ENCODE measurements at regions not wholly inside any gene's neighbourhood (a gene's known extent, or its start where the extent isn't known, plus 50 kb on each side); places are given as distances from the start of the nearest gene placed in this dataset.

GRCh38 chr10:89867964-89868363 is 166.6 kb downstream of the KIF20B start:
- no peaks in the 10 kb centered on the region for H3K9me3 Mint-ChIP-seq
- H3K27ac Mint-ChIP-seq = no peak overlapping the region
- no peaks in the 10 kb centered on the region for H3K4me1 Mint-ChIP-seq
- peaks cover 15% of the 10 kb centered on the region for H3K27me3 Mint-ChIP-seq
- no peak for ATAC-seq (replicated peaks)
- H3K36me3 Mint-ChIP-seq (ENCODE audit: low read depth) = no peaks in the 10 kb centered on the region
- no peak overlapping the region for H3K4me3 Mint-ChIP-seq

DNA sequence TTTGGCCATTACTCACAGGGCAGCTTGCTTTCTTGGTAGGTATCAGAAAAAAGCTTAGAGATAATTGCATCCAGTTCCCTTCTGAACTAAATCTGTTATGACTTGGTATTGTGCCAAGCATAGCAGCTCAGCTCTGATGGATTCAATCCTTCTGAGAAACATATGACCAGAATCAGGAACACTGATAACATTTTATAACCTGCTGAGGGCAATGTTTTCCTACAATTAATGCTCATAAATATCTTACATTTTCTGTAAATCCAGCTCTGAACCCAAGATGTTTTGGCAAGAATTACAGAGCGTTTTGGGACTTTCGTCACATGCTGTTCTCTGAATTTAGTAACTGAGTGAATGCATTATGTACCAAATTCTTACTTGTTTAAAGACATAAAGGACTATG is 167.8 kb downstream of the KIF20B start:
- H3K36me3 Mint-ChIP-seq (ENCODE audit: low read depth) = no peaks in the 10 kb centered on the region

GRCh38 chr10:89869592-89870156 is 168.3 kb downstream of the KIF20B start:
- ATAC-seq (replicated peaks) = no peak
- no peak overlapping the region for H3K27ac Mint-ChIP-seq
- no peaks in the 10 kb centered on the region for H3K36me3 Mint-ChIP-seq (ENCODE audit: low read depth)
- H3K27me3 Mint-ChIP-seq = peaks cover 15% of the 10 kb centered on the region
- H3K4me1 Mint-ChIP-seq = no peaks in the 10 kb centered on the region
- no peak overlapping the region for H3K4me3 Mint-ChIP-seq
- no peaks in the 10 kb centered on the region for H3K9me3 Mint-ChIP-seq

More for the DNA sequence above, 167.8 kb downstream of the KIF20B start:
- no peak for ATAC-seq (replicated peaks)
- Mint-ChIP-seq H3K4me3 (no peak overlapping the region), H3K27me3 (peaks cover 15% of the 10 kb centered on the region), H3K9me3 (no peaks in the 10 kb centered on the region), H3K27ac (no peak overlapping the region), H3K4me1 (no peaks in the 10 kb centered on the region)

DNA sequence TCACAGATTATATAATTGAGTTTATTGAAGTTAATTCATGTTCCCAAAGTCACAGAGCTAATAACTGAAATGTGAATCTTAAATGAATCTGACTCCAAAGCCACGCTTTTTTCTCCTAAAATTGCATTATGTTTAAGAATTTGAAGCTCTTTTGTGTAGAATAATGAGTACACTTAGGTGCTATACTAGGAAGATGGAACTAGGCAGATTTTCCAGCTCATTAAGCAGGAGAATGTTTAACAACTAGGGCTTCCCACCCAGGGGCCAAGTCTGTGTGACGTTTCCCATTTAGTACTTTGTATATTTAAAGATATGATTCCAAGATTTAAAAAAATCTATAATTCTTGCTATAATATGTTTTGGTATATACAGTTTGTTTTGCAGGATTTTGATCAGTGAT is 169.5 kb downstream of the KIF20B start:
- Mint-ChIP-seq H3K27me3 (peaks cover 15% of the 10 kb centered on the region), H3K36me3 (ENCODE audit: low read depth) (no peaks in the 10 kb centered on the region), H3K27ac (no peak overlapping the region), H3K4me3 (no peak overlapping the region), H3K4me1 (no peaks in the 10 kb centered on the region), H3K9me3 (no peaks in the 10 kb centered on the region)
- ATAC-seq (replicated peaks) = no peak

GRCh38 chr10:89873055-89873454 is 171.7 kb downstream of the KIF20B start:
- no peak for ATAC-seq (replicated peaks)
- H3K9me3 Mint-ChIP-seq = no peaks in the 10 kb centered on the region
- no peak overlapping the region for H3K27ac Mint-ChIP-seq
- no peaks in the 10 kb centered on the region for H3K36me3 Mint-ChIP-seq (ENCODE audit: low read depth)
- no peak overlapping the region for H3K4me3 Mint-ChIP-seq
- peaks cover 15% of the 10 kb centered on the region for H3K27me3 Mint-ChIP-seq
- no peaks in the 10 kb centered on the region for H3K4me1 Mint-ChIP-seq

- Mint-ChIP-seq H3K4me1 (no peaks in the 10 kb centered on the region), H3K36me3 (ENCODE audit: low read depth) (no peaks in the 10 kb centered on the region), H3K9me3 (no peaks in the 10 kb centered on the region), H3K4me3 (no peak overlapping the region), H3K27me3 (peaks cover 7% of the 10 kb centered on the region), H3K27ac (no peak overlapping the region)
- ATAC-seq (replicated peaks) = no peak
These were observed 174.2 kb downstream of the KIF20B start for GRCh38 chr10:89875557-89875956.

DNA sequence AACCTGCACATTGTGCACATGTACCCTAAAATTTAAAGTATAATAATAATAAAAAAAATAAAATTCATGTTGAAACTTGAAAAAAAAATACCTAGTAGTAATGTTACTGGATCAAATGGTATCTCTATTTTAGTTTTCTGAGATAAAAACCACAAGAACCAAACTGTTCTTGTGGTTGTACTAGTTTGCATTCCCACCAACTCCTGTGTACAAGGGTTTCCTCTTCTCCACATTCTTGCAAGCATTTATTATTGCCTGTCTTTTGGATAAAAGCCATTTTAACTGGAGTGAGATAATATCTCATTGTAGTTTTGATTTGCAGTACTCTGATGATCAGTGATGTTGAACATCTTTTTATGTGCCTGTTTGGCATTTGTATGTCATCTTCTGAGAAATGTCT is 177.7 kb downstream of the KIF20B start:
- no peaks in the 10 kb centered on the region for H3K36me3 Mint-ChIP-seq (ENCODE audit: low read depth)
- no peak for ATAC-seq (replicated peaks)
- H3K27me3 Mint-ChIP-seq = peaks cover 9% of the 10 kb centered on the region
- no peak overlapping the region for H3K4me3 Mint-ChIP-seq
- H3K9me3 Mint-ChIP-seq = peaks cover 5% of the 10 kb centered on the region
- H3K4me1 Mint-ChIP-seq = no peaks in the 10 kb centered on the region
- H3K27ac Mint-ChIP-seq = no peak overlapping the region

- Mint-ChIP-seq H3K27ac (no peak overlapping the region), H3K36me3 (ENCODE audit: low read depth) (no peaks in the 10 kb centered on the region), H3K4me3 (no peak overlapping the region), H3K9me3 (no peaks in the 10 kb centered on the region), H3K27me3 (peaks cover 8% of the 10 kb centered on the region), H3K4me1 (no peaks in the 10 kb centered on the region)
- ATAC-seq (replicated peaks) = no peak
These were observed 186.0 kb downstream of the KIF20B start for GRCh38 chr10:89887406-89887805.

DNA sequence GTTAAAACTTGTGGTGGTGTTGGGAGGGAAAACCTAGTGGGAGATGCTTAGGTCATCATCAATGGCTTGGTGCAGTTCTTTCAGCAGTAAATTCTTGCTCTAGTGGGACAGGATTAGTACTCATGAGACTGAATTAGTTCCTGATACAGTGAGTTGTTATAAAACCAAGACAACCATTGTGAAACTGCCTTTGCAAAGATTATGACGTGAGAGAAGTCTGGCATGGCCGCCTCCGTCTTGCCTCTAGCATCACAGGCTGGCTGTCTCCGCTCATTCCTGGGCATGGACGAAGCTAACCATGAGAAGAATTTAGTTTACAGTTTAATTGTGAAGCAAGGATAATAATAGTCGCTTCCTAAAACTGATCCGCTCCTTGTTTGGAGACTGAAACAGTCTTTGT is 186.4 kb downstream of the KIF20B start:
- peaks cover 5% of the 10 kb centered on the region for H3K27me3 Mint-ChIP-seq
- H3K27ac Mint-ChIP-seq = no peak overlapping the region
- H3K36me3 Mint-ChIP-seq (ENCODE audit: low read depth) = no peaks in the 10 kb centered on the region
- ATAC-seq (replicated peaks) = no peak
- no peaks in the 10 kb centered on the region for H3K4me1 Mint-ChIP-seq
- H3K9me3 Mint-ChIP-seq = no peaks in the 10 kb centered on the region
- no peak overlapping the region for H3K4me3 Mint-ChIP-seq

DNA sequence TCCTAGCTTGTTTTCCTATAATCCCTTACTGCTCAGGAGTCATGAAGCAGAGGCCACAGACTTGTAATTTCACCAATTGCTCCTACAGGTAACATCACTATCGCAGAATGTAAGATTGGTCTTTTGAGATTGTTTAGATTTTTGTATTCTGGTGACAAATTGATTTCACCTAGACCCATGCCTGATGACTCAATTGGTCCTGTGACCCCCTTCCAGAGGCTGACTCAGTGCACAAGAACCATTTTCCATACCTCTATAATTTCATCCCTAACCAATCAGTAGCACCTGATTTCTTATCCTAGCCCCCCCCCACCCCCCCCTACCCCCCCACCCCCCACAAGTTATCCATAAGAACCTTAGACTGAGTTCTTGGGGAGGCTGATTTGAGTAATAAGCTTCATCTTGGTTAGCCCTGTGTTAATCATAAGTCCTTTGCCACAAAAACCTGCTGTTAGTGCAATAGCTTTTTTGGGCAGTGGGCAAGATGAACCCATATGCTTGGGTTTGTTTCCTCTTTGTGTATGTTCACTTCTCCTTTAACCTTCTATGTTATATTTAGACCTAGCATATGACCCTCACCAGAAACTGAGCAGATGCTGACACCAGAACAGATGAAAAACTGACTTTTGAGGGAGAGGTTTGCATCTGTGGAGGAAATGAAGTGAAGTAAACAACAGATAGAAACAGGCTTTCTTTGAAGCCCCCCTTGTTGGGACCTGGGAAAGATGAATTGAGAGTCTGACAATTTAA is 187.1 kb downstream of the KIF20B start:
- ATAC-seq (replicated peaks) = no peak
- peaks cover 11% of the 10 kb centered on the region for H3K27me3 Mint-ChIP-seq
- H3K4me1 Mint-ChIP-seq = no peaks in the 10 kb centered on the region
- H3K4me3 Mint-ChIP-seq = no peak overlapping the region
- H3K36me3 Mint-ChIP-seq (ENCODE audit: low read depth) = no peaks in the 10 kb centered on the region
- no peaks in the 10 kb centered on the region for H3K9me3 Mint-ChIP-seq
- no peak overlapping the region for H3K27ac Mint-ChIP-seq

DNA sequence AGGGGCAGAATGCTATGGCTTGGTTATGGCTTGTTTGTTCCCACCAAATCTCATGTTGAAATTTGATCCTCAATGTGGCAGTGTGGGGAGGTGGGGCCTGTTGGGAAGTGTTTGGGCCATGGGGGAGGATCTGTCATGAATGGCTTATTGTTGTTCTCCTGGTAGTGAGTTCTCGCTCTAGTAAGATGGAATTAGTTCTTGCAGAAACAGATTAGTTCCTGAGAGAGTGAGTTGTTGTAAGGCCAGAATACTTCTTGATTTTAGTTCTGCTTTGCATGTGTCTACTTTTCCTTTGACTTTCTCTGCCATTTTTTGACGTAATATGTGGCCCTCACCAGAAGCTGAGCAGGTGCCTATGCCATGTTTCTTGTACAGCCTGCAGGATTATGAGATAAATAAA is 188.2 kb downstream of the KIF20B start:
- no peaks in the 10 kb centered on the region for H3K36me3 Mint-ChIP-seq (ENCODE audit: low read depth)
- no peak overlapping the region for H3K27ac Mint-ChIP-seq
- no peak overlapping the region for H3K4me3 Mint-ChIP-seq
- H3K9me3 Mint-ChIP-seq = no peaks in the 10 kb centered on the region
- H3K4me1 Mint-ChIP-seq = no peaks in the 10 kb centered on the region
- ATAC-seq (replicated peaks) = no peak
- H3K27me3 Mint-ChIP-seq = peaks cover 11% of the 10 kb centered on the region

DNA sequence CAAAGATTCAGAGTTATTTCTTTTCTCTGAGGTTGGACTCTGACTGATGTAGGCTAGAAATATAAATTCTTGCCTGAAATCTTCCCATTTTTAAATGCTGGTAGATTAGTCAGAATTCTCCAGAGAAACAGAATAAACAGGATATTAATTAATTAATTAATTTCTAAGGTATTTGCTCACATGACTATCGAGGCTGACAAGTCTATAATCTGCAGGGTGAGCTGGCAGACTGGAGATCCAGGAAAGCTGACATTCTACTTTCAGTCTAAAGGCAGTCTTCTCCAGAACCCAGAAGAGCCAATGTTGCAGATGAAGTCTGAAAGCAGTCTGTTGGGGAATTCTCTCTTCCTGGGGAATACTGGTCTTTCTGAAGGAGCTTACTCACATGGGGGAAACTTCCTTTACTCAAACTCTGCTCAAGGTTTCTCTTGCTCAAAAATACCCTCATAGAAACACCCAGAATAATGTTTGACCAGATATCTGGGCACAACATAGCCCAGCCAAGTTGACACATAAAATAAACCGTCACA is 189.7 kb downstream of the KIF20B start:
- H3K9me3 Mint-ChIP-seq = no peaks in the 10 kb centered on the region
- no peaks in the 10 kb centered on the region for H3K36me3 Mint-ChIP-seq (ENCODE audit: low read depth)
- no peak overlapping the region for H3K4me3 Mint-ChIP-seq
- H3K27ac Mint-ChIP-seq = no peak overlapping the region
- H3K4me1 Mint-ChIP-seq = no peaks in the 10 kb centered on the region
- peaks cover 12% of the 10 kb centered on the region for H3K27me3 Mint-ChIP-seq
- ATAC-seq (replicated peaks) = no peak

- Mint-ChIP-seq H3K9me3 (no peaks in the 10 kb centered on the region), H3K36me3 (ENCODE audit: low read depth) (no peaks in the 10 kb centered on the region), H3K27ac (no peak overlapping the region), H3K4me1 (no peaks in the 10 kb centered on the region), H3K27me3 (peaks cover 16% of the 10 kb centered on the region), H3K4me3 (no peak overlapping the region)
- no peak for ATAC-seq (replicated peaks)
These were observed 192.7 kb downstream of the KIF20B start for GRCh38 chr10:89894051-89894450.

DNA sequence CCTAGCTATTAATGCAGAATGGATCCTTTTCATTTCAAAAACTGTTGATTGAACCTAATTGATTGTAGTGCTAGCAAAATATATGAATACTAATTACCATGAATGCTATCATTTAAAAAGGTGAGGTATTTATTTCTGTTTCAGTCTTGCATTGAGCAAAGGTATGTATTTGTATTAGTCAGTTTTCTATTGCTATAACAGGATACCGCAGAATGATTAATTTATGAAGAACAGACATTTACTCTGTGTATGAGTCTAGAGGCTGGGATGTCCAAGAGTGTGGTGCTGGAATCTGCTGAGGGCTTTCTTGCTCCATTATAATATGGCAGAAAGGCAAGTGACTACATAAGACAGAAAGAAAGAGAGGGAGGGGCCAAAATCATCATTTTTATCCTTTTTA is 199.2 kb downstream of the KIF20B start:
- Mint-ChIP-seq H3K27ac (no peak overlapping the region), H3K36me3 (ENCODE audit: low read depth) (no peaks in the 10 kb centered on the region), H3K4me3 (no peak overlapping the region), H3K4me1 (no peaks in the 10 kb centered on the region), H3K27me3 (peaks cover 14% of the 10 kb centered on the region), H3K9me3 (no peaks in the 10 kb centered on the region)
- peak; percentile 42 for ATAC-seq (replicated peaks)

DNA sequence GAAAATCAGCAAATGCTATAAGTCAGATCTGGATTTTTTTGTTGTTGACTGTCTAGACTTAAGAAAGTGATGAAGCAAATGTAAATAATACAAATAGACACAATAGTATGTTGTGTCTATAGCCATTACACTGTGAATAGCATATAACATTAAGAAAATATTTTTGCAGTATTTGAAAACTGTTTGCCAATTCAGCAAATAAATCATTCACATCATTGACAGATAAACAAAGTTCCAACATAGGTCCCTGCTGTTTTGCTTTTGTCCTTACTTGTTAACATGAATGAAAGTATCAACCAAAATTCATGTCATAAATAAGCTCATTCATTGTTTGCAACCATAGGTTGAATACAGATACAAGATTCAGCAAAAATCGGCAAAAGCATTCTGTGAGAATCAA is 200.5 kb downstream of the KIF20B start:
- no peak for ATAC-seq (replicated peaks)
- Mint-ChIP-seq H3K27ac (no peak overlapping the region), H3K4me3 (no peak overlapping the region), H3K36me3 (ENCODE audit: low read depth) (no peaks in the 10 kb centered on the region), H3K4me1 (no peaks in the 10 kb centered on the region), H3K9me3 (no peaks in the 10 kb centered on the region), H3K27me3 (peaks cover 10% of the 10 kb centered on the region)

Measured in activated T-helper 17 cell treated with anti-CD3 and anti-CD28 coated beads, Interleukin-2, amount 50 U/mL, for 72 hours (primary cell).